SK-N-SH treated with all-trans-retinoic acid at 6 μM for 48 hours (cell line): ENCODE measurements at regions not wholly inside any gene's neighbourhood (a gene's known extent, or its start where the extent isn't known, plus 50 kb on each side); places are given as distances from the start of the nearest gene placed in this dataset.
A peak's percentile ranks its signal among the peaks of the same experiment; 100 is the strongest.
"Not testable (repeated sequence)": the region's sequence is repeated elsewhere in the genome, so short reads cannot be mapped to it uniquely, and the experiment has no call there.

Experiments
- ATAC-seq: fragments of 200-7000 bp; cut with Tn5 transposase; 3 replicates; pipeline ENCODE4 v1.9.1; 2020; ENCODE audit warnings: mild to moderate bottlenecking, moderate library complexity
- ARNTL ChIP-seq: fragments of 450-650 bp; formaldehyde crosslinking; IDR thresholded peaks from 2 replicates; pipeline ENCODE4 v1.5.0; 2020; ENCODE audit warnings: low read depth, mild to moderate bottlenecking, moderate library complexity, borderline replicate concordance
- BACH2 ChIP-seq: fragments of 250-450 bp; sonication (Bioruptor Pico); IDR thresholded peaks from 2 replicates; pipeline ENCODE4 v1.9.0; 2021; ENCODE audit warnings: mild to moderate bottlenecking, borderline replicate concordance
- CSDC2 ChIP-seq: fragments of 250-450 bp; sonication (Bioruptor Pico); IDR thresholded peaks from 2 replicates; pipeline ENCODE4 v1.5.0; 2020; ENCODE audit warnings: mild to moderate bottlenecking, moderate library complexity
- ESRRG ChIP-seq: fragments of 250-450 bp; sonication (Bioruptor Pico); IDR thresholded peaks from 2 replicates; pipeline ENCODE4 v1.6.1; 2021; ENCODE audit warnings: mild to moderate bottlenecking
- GLIS3 ChIP-seq: fragments of 250-450 bp; sonication (Bioruptor Pico); IDR thresholded peaks from 2 replicates; pipeline ENCODE4 v1.5.0; 2020; ENCODE audit warnings: mild to moderate bottlenecking, moderate library complexity
- ISL1 ChIP-seq: fragments of 250-450 bp; sonication (Bioruptor Pico); IDR thresholded peaks from 2 replicates; pipeline ENCODE4 v2.1.2; 2022; ENCODE audit warnings: mild to moderate bottlenecking, moderate library complexity
- POU6F1 ChIP-seq: fragments of 250-450 bp; sonication (Bioruptor Pico); IDR thresholded peaks from 2 replicates; pipeline ENCODE4 v1.8.0; 2021; ENCODE audit warnings: low read depth, mild to moderate bottlenecking, moderate library complexity, borderline replicate concordance
- PPARA ChIP-seq: fragments of 250-450 bp; sonication (Bioruptor Pico); IDR thresholded peaks from 2 replicates; pipeline ENCODE4 v1.5.0; 2020; ENCODE audit warnings: mild to moderate bottlenecking, borderline replicate concordance
- RARB ChIP-seq: fragments of 250-450 bp; sonication (Bioruptor Pico); IDR thresholded peaks from 2 replicates; pipeline ENCODE4 v1.8.0; 2021; ENCODE audit warnings: mild to moderate bottlenecking, moderate library complexity
- SNAI2 ChIP-seq: fragments of 250-450 bp; sonication (Bioruptor Pico); IDR thresholded peaks from 2 replicates; pipeline ENCODE4 v1.5.0; 2020; ENCODE audit warnings: mild to moderate bottlenecking, moderate library complexity
- TCF4 ChIP-seq: fragments of 250-450 bp; sonication (Bioruptor Pico); IDR thresholded peaks from 2 replicates; pipeline ENCODE4 v1.8.0; 2021; ENCODE audit warnings: mild to moderate bottlenecking, moderate library complexity, borderline replicate concordance
- TOX ChIP-seq: fragments of 250-450 bp; sonication (Bioruptor Pico); IDR thresholded peaks from 2 replicates; pipeline ENCODE4 v1.8.0; 2021; ENCODE audit warnings: mild to moderate bottlenecking, moderate library complexity, borderline replicate concordance
- ZC3H10 ChIP-seq: fragments of 250-450 bp; sonication (Bioruptor Pico); IDR thresholded peaks from 2 replicates; pipeline ENCODE4 v1.5.1; 2021; ENCODE audit warnings: mild to moderate bottlenecking, moderate library complexity
- ZFP3 ChIP-seq: fragments of 250-450 bp; sonication (Bioruptor Pico); IDR thresholded peaks from 2 replicates; pipeline ENCODE4 v1.5.0; 2020; ENCODE audit warnings: mild to moderate bottlenecking, moderate library complexity
- ZFP30 ChIP-seq: fragments of 450-650 bp; formaldehyde crosslinking; IDR thresholded peaks from 2 replicates; pipeline ENCODE4 v1.5.0; 2022; ENCODE audit warnings: mild to moderate bottlenecking, moderate library complexity
- ZNF565 ChIP-seq: fragments of 450-650 bp; formaldehyde crosslinking; conservative IDR thresholded peaks from 2 replicates; pipeline ENCODE4 v1.5.0; 2020; ENCODE audit warnings: low read depth, mild to moderate bottlenecking, moderate library complexity
- ZNF70 ChIP-seq: fragments of 450-650 bp; formaldehyde crosslinking; IDR thresholded peaks from 2 replicates; pipeline ENCODE4 v1.5.0; 2020; ENCODE audit warnings: mild to moderate bottlenecking, moderate library complexity
- ZNF8 ChIP-seq: fragments of 450-650 bp; formaldehyde crosslinking; IDR thresholded peaks from 2 replicates; pipeline ENCODE4 v1.5.0; 2020; ENCODE audit warnings: mild to moderate bottlenecking, moderate library complexity
- TF ChIP-seq, protein P1 (sequence below): fragments of 250-450 bp; sonication (Bioruptor Pico); IDR thresholded peaks from 2 replicates; pipeline ENCODE4 v1.5.1; 2021; ENCODE audit warnings: mild to moderate bottlenecking, moderate library complexity
- TF ChIP-seq, protein P2 (sequence below): fragments of 250-450 bp; sonication (Bioruptor Pico); IDR thresholded peaks from 2 replicates; pipeline ENCODE4 v1.8.0; 2020; ENCODE audit warnings: mild to moderate bottlenecking, moderate library complexity, borderline replicate concordance
- TF ChIP-seq, protein P3 (sequence below): fragments of 250-450 bp; sonication (Bioruptor Pico); IDR thresholded peaks from 2 replicates; pipeline ENCODE4 v1.5.1; 2020; ENCODE audit warnings: low read depth, mild to moderate bottlenecking, moderate library complexity

DNA sequence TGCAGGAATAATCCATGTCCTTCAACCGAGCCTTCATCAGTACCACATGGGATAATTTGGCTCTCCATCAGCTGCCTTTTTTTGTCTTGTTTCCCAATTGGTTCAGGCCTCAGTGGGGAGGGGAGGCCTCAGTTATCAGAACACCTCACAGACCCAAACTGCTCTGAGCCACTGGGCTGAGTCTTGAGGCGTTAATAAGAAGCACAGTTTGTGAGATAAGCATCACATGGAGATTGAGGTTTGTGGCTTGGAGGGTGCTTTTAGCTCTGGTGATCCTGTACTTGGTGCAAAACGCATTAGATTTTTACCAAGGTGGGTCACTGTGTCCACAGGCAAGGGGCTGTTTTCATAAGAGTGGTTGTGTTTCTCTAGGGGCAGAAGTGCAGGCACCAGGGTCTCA lies 82.8 kb upstream of the HPF1 start:
- ATAC-seq, result no peak
- TF ChIP-seq, protein P1, sequence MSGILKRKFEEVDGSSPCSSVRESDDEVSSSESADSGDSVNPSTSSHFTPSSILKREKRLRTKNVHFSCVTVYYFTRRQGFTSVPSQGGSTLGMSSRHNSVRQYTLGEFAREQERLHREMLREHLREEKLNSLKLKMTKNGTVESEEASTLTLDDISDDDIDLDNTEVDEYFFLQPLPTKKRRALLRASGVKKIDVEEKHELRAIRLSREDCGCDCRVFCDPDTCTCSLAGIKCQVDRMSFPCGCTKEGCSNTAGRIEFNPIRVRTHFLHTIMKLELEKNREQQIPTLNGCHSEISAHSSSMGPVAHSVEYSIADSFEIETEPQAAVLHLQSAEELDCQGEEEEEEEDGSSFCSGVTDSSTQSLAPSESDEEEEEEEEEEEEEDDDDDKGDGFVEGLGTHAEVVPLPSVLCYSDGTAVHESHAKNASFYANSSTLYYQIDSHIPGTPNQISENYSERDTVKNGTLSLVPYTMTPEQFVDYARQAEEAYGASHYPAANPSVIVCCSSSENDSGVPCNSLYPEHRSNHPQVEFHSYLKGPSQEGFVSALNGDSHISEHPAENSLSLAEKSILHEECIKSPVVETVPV (CRISPR knock-in tag), result no peak
- TF ChIP-seq ESRRG (CRISPR knock-in tag) (no peak), ZFP30 (CRISPR knock-in tag) (no peak), GLIS3 (CRISPR knock-in tag) (no peak), ZNF8 (no peak), CSDC2 (CRISPR knock-in tag) (no peak), RARB (CRISPR knock-in tag) (no peak), PPARA (CRISPR knock-in tag) (no peak), ZC3H10 (CRISPR knock-in tag) (no peak), ISL1 (CRISPR knock-in tag) (no peak), BACH2 (CRISPR knock-in tag) (no peak), ZNF565 (CRISPR knock-in tag) (no peak), POU6F1 (no peak), ZNF70 (CRISPR knock-in tag) (no peak), ZFP3 (CRISPR knock-in tag) (no peak), TCF4 (no peak), TOX (CRISPR knock-in tag) (no peak), ARNTL (no peak), SNAI2 (CRISPR knock-in tag) (no peak)
- TF ChIP-seq, protein P2, sequence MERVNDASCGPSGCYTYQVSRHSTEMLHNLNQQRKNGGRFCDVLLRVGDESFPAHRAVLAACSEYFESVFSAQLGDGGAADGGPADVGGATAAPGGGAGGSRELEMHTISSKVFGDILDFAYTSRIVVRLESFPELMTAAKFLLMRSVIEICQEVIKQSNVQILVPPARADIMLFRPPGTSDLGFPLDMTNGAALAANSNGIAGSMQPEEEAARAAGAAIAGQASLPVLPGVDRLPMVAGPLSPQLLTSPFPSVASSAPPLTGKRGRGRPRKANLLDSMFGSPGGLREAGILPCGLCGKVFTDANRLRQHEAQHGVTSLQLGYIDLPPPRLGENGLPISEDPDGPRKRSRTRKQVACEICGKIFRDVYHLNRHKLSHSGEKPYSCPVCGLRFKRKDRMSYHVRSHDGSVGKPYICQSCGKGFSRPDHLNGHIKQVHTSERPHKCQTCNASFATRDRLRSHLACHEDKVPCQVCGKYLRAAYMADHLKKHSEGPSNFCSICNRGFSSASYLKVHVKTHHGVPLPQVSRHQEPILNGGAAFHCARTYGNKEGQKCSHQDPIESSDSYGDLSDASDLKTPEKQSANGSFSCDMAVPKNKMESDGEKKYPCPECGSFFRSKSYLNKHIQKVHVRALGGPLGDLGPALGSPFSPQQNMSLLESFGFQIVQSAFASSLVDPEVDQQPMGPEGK, result no peak

- ATAC-seq, result not testable (repeated sequence)
These were observed 70.6 kb upstream of the HPF1 start for GRCh38 chr4:169828329-169828728.

DNA sequence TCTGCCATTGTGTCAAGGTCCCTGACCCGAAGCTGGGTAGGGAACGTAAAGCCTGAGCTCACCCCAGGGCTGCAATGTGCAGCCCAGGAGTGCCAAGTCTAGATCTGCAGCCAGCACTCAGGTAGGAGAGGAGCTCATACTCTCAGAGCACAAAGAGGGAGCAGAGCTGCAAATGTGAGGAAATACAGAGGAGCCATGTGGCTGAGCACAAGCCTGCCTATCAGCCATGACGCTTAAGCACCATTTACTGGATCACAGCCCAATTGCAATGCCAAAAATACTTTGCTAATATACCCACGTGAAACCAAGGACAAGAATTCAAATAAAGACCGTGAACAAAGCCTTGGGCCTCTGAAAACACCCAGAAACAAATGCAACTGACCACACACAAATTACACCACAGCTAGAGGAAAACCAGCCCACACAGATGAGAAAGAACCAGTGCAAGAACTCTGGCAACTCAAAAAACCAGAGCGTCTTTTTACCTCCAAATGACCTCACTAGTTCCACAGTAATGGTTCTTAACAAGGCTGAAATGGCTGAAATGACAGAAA lies 69.0 kb upstream of the HPF1 start:
- TF ChIP-seq, protein P1 (CRISPR knock-in tag), result no peak
- no peak for ATAC-seq

DNA sequence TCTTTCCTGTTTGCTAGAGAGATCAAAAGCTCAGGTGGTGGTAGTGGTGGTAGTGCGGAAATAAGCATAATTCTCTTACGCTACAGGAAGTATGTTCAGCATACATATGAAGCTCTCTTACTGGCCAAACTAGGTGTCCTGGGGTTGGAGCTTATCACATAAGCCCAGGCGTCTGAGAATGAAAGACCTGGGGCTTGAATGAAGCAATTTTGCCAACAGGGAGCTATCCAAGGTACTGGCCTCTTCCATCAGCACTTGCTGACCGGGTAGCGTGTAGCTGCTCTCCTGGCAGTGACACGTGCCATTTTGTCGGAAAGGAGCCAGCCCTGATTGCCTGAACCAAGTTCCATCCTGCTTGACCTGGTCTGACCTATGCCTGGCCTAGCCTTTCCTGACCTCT lies 65.9 kb upstream of the HPF1 start:
- ATAC-seq, result peak; percentile 81
- TF ChIP-seq, protein P3, sequence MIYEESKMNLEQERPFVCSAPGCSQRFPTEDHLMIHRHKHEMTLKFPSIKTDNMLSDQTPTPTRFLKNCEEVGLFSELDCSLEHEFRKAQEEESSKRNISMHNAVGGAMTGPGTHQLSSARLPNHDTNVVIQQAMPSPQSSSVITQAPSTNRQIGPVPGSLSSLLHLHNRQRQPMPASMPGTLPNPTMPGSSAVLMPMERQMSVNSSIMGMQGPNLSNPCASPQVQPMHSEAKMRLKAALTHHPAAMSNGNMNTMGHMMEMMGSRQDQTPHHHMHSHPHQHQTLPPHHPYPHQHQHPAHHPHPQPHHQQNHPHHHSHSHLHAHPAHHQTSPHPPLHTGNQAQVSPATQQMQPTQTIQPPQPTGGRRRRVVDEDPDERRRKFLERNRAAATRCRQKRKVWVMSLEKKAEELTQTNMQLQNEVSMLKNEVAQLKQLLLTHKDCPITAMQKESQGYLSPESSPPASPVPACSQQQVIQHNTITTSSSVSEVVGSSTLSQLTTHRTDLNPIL (CRISPR knock-in tag), result no peak
- 0 out of 2 replicates have a peak, but pooled peaks have one; percentile 76 for TF ChIP-seq SNAI2 (CRISPR knock-in tag)
- TF ChIP-seq PPARA (CRISPR knock-in tag), result no peak
- no peak for TF ChIP-seq ZNF70 (CRISPR knock-in tag)
- 0 out of 2 replicates have a peak, but pooled peaks have one; percentile 27 for TF ChIP-seq ZFP3 (CRISPR knock-in tag)
- TF ChIP-seq BACH2 (CRISPR knock-in tag), result no peak
- TF ChIP-seq ISL1 (CRISPR knock-in tag), result peak; percentile 45
- TF ChIP-seq ESRRG (CRISPR knock-in tag), result no peak
- no peak for TF ChIP-seq TCF4
- no peak for TF ChIP-seq ZC3H10 (CRISPR knock-in tag)
- TF ChIP-seq GLIS3 (CRISPR knock-in tag), result no peak
- TF ChIP-seq, protein P1 (CRISPR knock-in tag), result no peak
- 0 out of 2 replicates have a peak, but pooled peaks have one; percentile 71 for TF ChIP-seq ZNF565 (CRISPR knock-in tag)
- TF ChIP-seq ARNTL, result no peak
- TF ChIP-seq CSDC2 (CRISPR knock-in tag), result no peak
- TF ChIP-seq RARB (CRISPR knock-in tag), result no peak
- TF ChIP-seq, protein P2, result no peak
- no peak for TF ChIP-seq ZFP30 (CRISPR knock-in tag)
- no peak for TF ChIP-seq POU6F1
